ENCODE measurements at regions not wholly inside any gene's neighbourhood (a gene's known extent, or its start where the extent isn't known, plus 50 kb on each side); places are given as distances from the start of the nearest gene placed in this dataset.

DNA sequence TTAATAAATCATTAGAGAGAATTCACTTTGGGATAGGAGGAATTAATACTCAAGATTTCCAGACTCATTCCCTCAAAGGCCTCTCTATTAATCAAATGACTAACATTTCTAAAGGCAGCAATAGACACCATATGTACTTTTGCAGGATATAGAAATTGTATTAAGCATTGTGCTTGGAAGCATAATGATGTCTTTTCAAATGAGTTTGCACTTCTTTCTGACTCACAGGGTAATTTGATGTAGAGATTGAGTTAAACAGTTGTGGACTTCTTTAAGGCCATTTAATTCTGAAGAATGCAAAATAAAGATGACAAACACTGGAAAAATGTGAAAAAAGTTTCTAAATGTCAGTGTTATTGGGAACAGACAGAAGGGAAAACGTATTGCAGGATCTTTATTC, 63.4 kb upstream of the CSRP2 start:
- no peak for DNase-seq (ENCODE audit: low read depth, low spot score)
- POLR2A ChIA-PET, result no interaction called here
- no peak overlapping the region for H3K9ac ChIP-seq (replicated peaks; ENCODE audit: extremely low read depth, insufficient read depth, low read length)
- no peaks in the 10 kb centered on the region for H3K9me3 ChIP-seq (replicated peaks; ENCODE audit: control insufficient read depth, insufficient read depth, low read length)
- no peak for TF ChIP-seq JUN (IDR thresholded peaks at IDR 0.05; ENCODE audit: borderline replicate concordance, insufficient read depth, insufficient read length, low read depth)
- TF ChIP-seq FOS (IDR thresholded peaks at IDR 0.05; ENCODE audit: borderline replicate concordance, insufficient read depth, low read length), result no peak
- no peak for TF ChIP-seq MYC (IDR thresholded peaks at IDR 0.05; ENCODE audit: low read depth, low read length)
- no peak for TF ChIP-seq GATA2 (IDR thresholded peaks at IDR 0.05; ENCODE audit: insufficient read depth, insufficient read length, low read depth, low read length)
- no peak for TF ChIP-seq EZH2 (IDR thresholded peaks at IDR 0.05; ENCODE audit: borderline replicate concordance, low read depth, low read length, severe bottlenecking)
- no peak for TF ChIP-seq CTCF (IDR thresholded peaks at IDR 0.05; ENCODE audit: extremely low read depth in 1 of 2, insufficient read depth in 1 of 2, low read depth in 1 of 2, low read length in 2 of 2)
- no peak for TF ChIP-seq POLR2A (IDR thresholded peaks at IDR 0.05; ENCODE audit: low read depth, low read length)
- no peaks in the 10 kb centered on the region for H3K9me1 ChIP-seq (replicated peaks; ENCODE audit: control insufficient read depth, extremely low read depth, insufficient read depth, low read length)
- no peaks in the 10 kb centered on the region for H3K27me3 ChIP-seq (ENCODE audit: control insufficient read depth in 2 of 2, insufficient read depth in 2 of 2, low read length in 2 of 2)
- no peak overlapping the region for H2AFZ ChIP-seq (ENCODE audit: low read depth, low read length)
- H3K27ac ChIP-seq (ENCODE audit: insufficient read depth, low read depth, low read length), result no peak overlapping the region
- BruUV-seq (replicated peaks), result no TSS peak
- intact Hi-C loops (cut with micrococcal nuclease) (no loop called here), dilution Hi-C loops (cut with MboI; ENCODE audit: extremely low pct_ligation_motif_present, low sequenced_read_pairs) (no loop called here)
- H3K4me1 ChIP-seq (ENCODE audit: control insufficient read depth, extremely low read depth, insufficient read depth, low read length), result no peaks in the 10 kb centered on the region
- H4K20me1 ChIP-seq (replicated peaks; ENCODE audit: control insufficient read depth, extremely low read depth, insufficient read depth, low read length), result no peaks in the 10 kb centered on the region
- H3K4me3 ChIP-seq (replicated peaks in 1 of 3; ENCODE audit: insufficient read depth in 1 of 3, low read depth in 1 of 3, low read length in 3 of 3), result no peak overlapping the region
- no peaks in the 10 kb centered on the region for H3K79me2 ChIP-seq (ENCODE audit: control insufficient read depth, insufficient read depth, low read length)
- no peaks in the 10 kb centered on the region for H3K36me3 ChIP-seq (ENCODE audit: control insufficient read depth in 2 of 2, extremely low read depth in 1 of 2, insufficient read depth in 2 of 2, low read length in 2 of 2)
- no peak overlapping the region for H3K4me2 ChIP-seq (ENCODE audit: insufficient read depth, low read length)
- no peak for FAIRE-seq
- CTCF ChIA-PET, result no interaction called here
